Activated CD8-positive, alpha-beta T cell treated with anti-CD3 and anti-CD28 coated beads for 36 hours (primary cell): ENCODE measurements at regions not wholly inside any gene's neighbourhood (a gene's known extent, or its start where the extent isn't known, plus 50 kb on each side); places are given as distances from the start of the nearest gene placed in this dataset.

Experiments
- ATAC-seq: fragments of 200-7000 bp; cut with Tn5 transposase; one replicate; pipeline ENCODE4 v1.10.0; 2021; ENCODE audit warnings: mild to moderate bottlenecking, moderate library complexity
- CTCF ChIA-PET: fragments of 350-600 bp; sonication (Branson Sonifier 250); formaldehyde crosslinking; loops from one replicate; lab custom pipeline; 2021; ENCODE audit warnings: antibody characterized with exemption; lab: Charles Lee
- POLR2A ChIA-PET: fragments of 350-600 bp; sonication (Branson Sonifier 250); formaldehyde crosslinking; loops from one replicate; lab custom pipeline; 2021; ENCODE audit warnings: antibody characterized with exemption; lab: Charles Lee
- DNase-seq: peaks from one replicate; pipeline ENCODE4 v3.0.0-alpha.2; 2020
- H3K27ac Mint-ChIP-seq: one replicate; pipeline ENCODE4 v1.8.0; 2021; ENCODE audit warnings: mild to moderate bottlenecking, mixed read lengths
- H3K27me3 Mint-ChIP-seq: one replicate; pipeline ENCODE4 v1.8.0; 2021; ENCODE audit warnings: mixed read lengths
- H3K36me3 Mint-ChIP-seq: one replicate; pipeline ENCODE4 v1.8.0; 2021; ENCODE audit warnings: low read depth, mixed read lengths
- H3K4me1 Mint-ChIP-seq: one replicate; pipeline ENCODE4 v1.8.0; 2021; ENCODE audit warnings: low read depth, mixed read lengths
- H3K4me3 Mint-ChIP-seq: one replicate; pipeline ENCODE4 v1.8.0; 2021; ENCODE audit warnings: mild to moderate bottlenecking, moderate library complexity, mixed read lengths
- H3K9me3 Mint-ChIP-seq: one replicate; pipeline ENCODE4 v1.8.0; 2021; ENCODE audit warnings: mixed read lengths
- CTCF ChIP-seq: fragments of 200-600 bp; IDR thresholded peaks from one replicate; pipeline ENCODE4 v1.8.0; 2022; ENCODE audit warnings: antibody characterized with exemption, mild to moderate bottlenecking
- intact Hi-C: fragments of 100-400 bp; cut with micrococcal nuclease; formaldehyde crosslinking; loops from one replicate; pipeline ENCODE4 v1.10.0; 2022

GRCh38 chr1:84083307-84083706, 60.8 kb upstream of the PRKACB start:
- ChIA-PET CTCF (no interaction called here), POLR2A (no interaction called here)
- H3K9me3 Mint-ChIP-seq = no peaks in the 10 kb centered on the region
- intact Hi-C loops = no loop called here
- H3K27me3 Mint-ChIP-seq = no peaks in the 10 kb centered on the region
- no peak for DNase-seq
- no peak overlapping the region for H3K27ac Mint-ChIP-seq
- TF ChIP-seq CTCF = no peak
- no peak overlapping the region for H3K4me3 Mint-ChIP-seq
- peaks cover 4% of the 10 kb centered on the region for H3K4me1 Mint-ChIP-seq
- no peaks in the 10 kb centered on the region for H3K36me3 Mint-ChIP-seq
- no peak for ATAC-seq

GRCh38 chr1:84078842-84079202, 65.2 kb upstream of the PRKACB start:
- Mint-ChIP-seq H3K4me1 (peaks cover 9% of the 10 kb centered on the region), H3K27ac (peak overlapping the region; percentile 59), H3K36me3 (peaks cover 2% of the 10 kb centered on the region), H3K4me3 (peak overlapping the region; percentile 85), H3K27me3 (no peaks in the 10 kb centered on the region), H3K9me3 (no peaks in the 10 kb centered on the region)
- DNase-seq = no peak
- no peak for TF ChIP-seq CTCF
- POLR2A ChIA-PET = interaction anchor here (1.1 to 1.8 kb wide), 2 partner anchors 11 to 89 kb away, joined by 3 to 8 read pairs; no protein-coding TSS in a partner anchor
- CTCF ChIA-PET = interaction anchor here (1.0 to 1.8 kb wide), 2 partner anchors 11 to 355 kb away, joined by 4 to 5 read pairs; no protein-coding TSS in a partner anchor
- intact Hi-C loops = no loop called here
- ATAC-seq = no peak

GRCh38 chr1:84078108-84078841, 65.8 kb upstream of the PRKACB start:
- peak; percentile 10 for DNase-seq
- ChIA-PET POLR2A (interaction anchor here (0.8 to 1.8 kb wide), 5 partner anchors 12 to 496 kb away, joined by 3 to 8 read pairs (median 3); partner anchors contain the start of gene CTBS), CTCF (interaction anchor here (0.9 to 1.4 kb wide), 4 partner anchors 9 to 542 kb away, joined by 3 to 7 read pairs (median 4); no protein-coding TSS in a partner anchor)
- TF ChIP-seq CTCF = no peak
- intact Hi-C loops = no loop called here
- peak; percentile 48 for ATAC-seq
- peaks cover 2% of the 10 kb centered on the region for H3K36me3 Mint-ChIP-seq
- no peaks in the 10 kb centered on the region for H3K9me3 Mint-ChIP-seq
- no peaks in the 10 kb centered on the region for H3K27me3 Mint-ChIP-seq
- H3K27ac Mint-ChIP-seq = peak overlapping the region; percentile 63
- peaks cover 9% of the 10 kb centered on the region for H3K4me1 Mint-ChIP-seq
- peak overlapping the region; percentile 85 for H3K4me3 Mint-ChIP-seq

GRCh38 chr1:84077476-84078107, 66.5 kb upstream of the PRKACB start:
- intact Hi-C loops = no loop called here
- ChIA-PET CTCF (interaction anchor here (0.9 to 1.4 kb wide), 4 partner anchors 10 to 543 kb away, joined by 3 to 7 read pairs (median 4); no protein-coding TSS in a partner anchor), POLR2A (interaction anchor here (0.8 to 1.8 kb wide), 5 partner anchors 13 to 496 kb away, joined by 3 to 8 read pairs (median 3); partner anchors contain the start of gene CTBS)
- Mint-ChIP-seq H3K9me3 (no peaks in the 10 kb centered on the region), H3K27ac (peak overlapping the region; percentile 89), H3K4me3 (peak overlapping the region; percentile 85), H3K27me3 (no peaks in the 10 kb centered on the region), H3K4me1 (peaks cover 9% of the 10 kb centered on the region), H3K36me3 (peaks cover 2% of the 10 kb centered on the region)
- ATAC-seq (peak; percentile 93), DNase-seq (peak; percentile 81)
- TF ChIP-seq CTCF = no peak

- intact Hi-C loops = no loop called here
- Mint-ChIP-seq H3K9me3 (peaks cover 12% of the 10 kb centered on the region), H3K4me1 (peaks cover 5% of the 10 kb centered on the region), H3K27me3 (peaks cover 2% of the 10 kb centered on the region), H3K27ac (no peak overlapping the region), H3K4me3 (no peak overlapping the region), H3K36me3 (peaks cover 5% of the 10 kb centered on the region)
- CTCF ChIA-PET = no interaction called here
- DNase-seq (no peak), ATAC-seq (no peak)
- POLR2A ChIA-PET = no interaction called here
- no peak for TF ChIP-seq CTCF
Observed at GRCh38 chr1:84073266-84073665, 70.8 kb upstream of the PRKACB start.
